Panc1 (cell line): ENCODE measurements at regions not wholly inside any gene's neighbourhood (a gene's known extent, or its start where the extent isn't known, plus 50 kb on each side); places are given as distances from the start of the nearest gene placed in this dataset.

Source experiments
- CTCF ChIP-seq: fragments of 450-650 bp; IDR thresholded peaks from 2 replicates; pipeline ENCODE4 v1.5.1; 2017; ENCODE audit warnings: mild to moderate bottlenecking
- POLR2AphosphoS5 ChIP-seq: IDR thresholded peaks from 2 replicates; pipeline ENCODE4 v1.6.1; 2012; ENCODE audit warnings: mild to moderate bottlenecking, low read depth, low read length, moderate library complexity
- REST ChIP-seq, 2 experiments: IDR thresholded peaks; 2 replicates each; pipeline ENCODE4 v1.6.1; 2011 to 2012; ENCODE audit warnings: low read depth in 2 of 2, control low read depth in 1 of 2, low read length in 1 of 2, mild to moderate bottlenecking in 1 of 2, moderate library complexity in 1 of 2; ENCODE audit not compliant: insufficient read depth in 1 of 2
- SIN3A ChIP-seq: IDR thresholded peaks from 2 replicates; pipeline ENCODE4 v1.6.1; 2012; ENCODE audit warnings: low read depth, mild to moderate bottlenecking, low read length, moderate library complexity, borderline replicate concordance; ENCODE audit not compliant: insufficient read depth

GRCh38 chrX:134101636-134102035 is 116.2 kb upstream of the GPC3 start:
- TF ChIP-seq POLR2AphosphoS5 (no peak), CTCF (no peak), SIN3A (no peak), REST (IDR thresholded peaks at IDR 0.05; ENCODE audit: insufficient read depth in 1 of 2, low read depth in 2 of 2, low read length in 1 of 2) (no peak)
